ENCODE measurements at regions not wholly inside any gene's neighbourhood (a gene's known extent, or its start where the extent isn't known, plus 50 kb on each side); places are given as distances from the start of the nearest gene placed in this dataset.
A peak's percentile ranks its signal among the peaks of the same experiment; 100 is the strongest.

DNA sequence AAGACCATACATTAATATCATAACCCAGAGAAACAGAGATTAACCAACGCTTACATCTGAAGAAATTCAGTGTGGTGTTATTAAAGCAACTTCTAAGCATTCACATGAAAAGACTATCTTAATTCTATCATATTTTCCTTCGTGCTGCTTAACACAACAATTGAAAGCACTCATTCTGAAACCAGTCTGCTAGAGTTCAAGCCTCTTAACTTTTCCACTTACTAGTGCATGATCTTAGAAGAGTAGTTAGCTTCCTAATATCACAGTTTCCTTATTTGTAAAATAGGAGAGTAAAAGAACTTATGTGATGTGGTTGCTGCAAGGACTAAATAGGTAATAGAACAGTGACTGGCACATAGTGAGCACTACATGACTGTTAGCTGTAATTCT, 379.3 kb downstream of the TRIM36 start:
- Histone ChIP-seq H3K4me3 (ENCODE audit: low read length in 3 of 3) (no peak overlapping the region), H3K36me3 (ENCODE audit: control insufficient read depth in 2 of 3, insufficient read depth in 3 of 3, low read length in 3 of 3) (no peaks in the 10 kb centered on the region), H3K27ac (ENCODE audit: low read depth in 2 of 2, low read length in 2 of 2) (no peak overlapping the region), H3K4me1 (ENCODE audit: control insufficient read depth in 2 of 3, insufficient read depth in 2 of 3, low read depth in 1 of 3, low read length in 3 of 3) (no peaks in the 10 kb centered on the region), H3K27me3 (ENCODE audit: control insufficient read depth, insufficient read depth, low read length) (no peaks in the 10 kb centered on the region), H3K9ac (ENCODE audit: low read length in 3 of 3) (no peak overlapping the region), H3K9me3 (ENCODE audit: control insufficient read depth in 2 of 3, insufficient read depth in 1 of 3, low read length in 3 of 3) (no peaks in the 10 kb centered on the region)
- intact Hi-C loops (cut with DNase I) = no loop called here
- FAIRE-seq = no peak
- DNase-seq = no peak
- TF ChIP-seq, protein P1, sequence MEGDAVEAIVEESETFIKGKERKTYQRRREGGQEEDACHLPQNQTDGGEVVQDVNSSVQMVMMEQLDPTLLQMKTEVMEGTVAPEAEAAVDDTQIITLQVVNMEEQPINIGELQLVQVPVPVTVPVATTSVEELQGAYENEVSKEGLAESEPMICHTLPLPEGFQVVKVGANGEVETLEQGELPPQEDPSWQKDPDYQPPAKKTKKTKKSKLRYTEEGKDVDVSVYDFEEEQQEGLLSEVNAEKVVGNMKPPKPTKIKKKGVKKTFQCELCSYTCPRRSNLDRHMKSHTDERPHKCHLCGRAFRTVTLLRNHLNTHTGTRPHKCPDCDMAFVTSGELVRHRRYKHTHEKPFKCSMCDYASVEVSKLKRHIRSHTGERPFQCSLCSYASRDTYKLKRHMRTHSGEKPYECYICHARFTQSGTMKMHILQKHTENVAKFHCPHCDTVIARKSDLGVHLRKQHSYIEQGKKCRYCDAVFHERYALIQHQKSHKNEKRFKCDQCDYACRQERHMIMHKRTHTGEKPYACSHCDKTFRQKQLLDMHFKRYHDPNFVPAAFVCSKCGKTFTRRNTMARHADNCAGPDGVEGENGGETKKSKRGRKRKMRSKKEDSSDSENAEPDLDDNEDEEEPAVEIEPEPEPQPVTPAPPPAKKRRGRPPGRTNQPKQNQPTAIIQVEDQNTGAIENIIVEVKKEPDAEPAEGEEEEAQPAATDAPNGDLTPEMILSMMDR (IDR thresholded peaks at IDR 0.05; ENCODE audit: borderline replicate concordance, extremely low read depth, insufficient read depth) = no peak

GRCh38 chr5:114789773-114790402, 379.8 kb downstream of the TRIM36 start:
- Histone ChIP-seq H3K4me3 (ENCODE audit: low read length in 3 of 3) (no peak overlapping the region), H3K36me3 (ENCODE audit: control insufficient read depth in 2 of 3, insufficient read depth in 3 of 3, low read length in 3 of 3) (no peaks in the 10 kb centered on the region), H3K27ac (ENCODE audit: low read depth in 2 of 2, low read length in 2 of 2) (no peak overlapping the region), H3K9ac (ENCODE audit: low read length in 3 of 3) (no peak overlapping the region), H3K27me3 (ENCODE audit: control insufficient read depth, insufficient read depth, low read length) (no peaks in the 10 kb centered on the region), H3K4me1 (ENCODE audit: control insufficient read depth in 2 of 3, insufficient read depth in 2 of 3, low read depth in 1 of 3, low read length in 3 of 3) (no peaks in the 10 kb centered on the region), H3K9me3 (ENCODE audit: control insufficient read depth in 2 of 3, insufficient read depth in 1 of 3, low read length in 3 of 3) (no peaks in the 10 kb centered on the region)
- intact Hi-C loops (cut with DNase I) = no loop called here
- TF ChIP-seq, protein P1 (IDR thresholded peaks at IDR 0.05; ENCODE audit: borderline replicate concordance, extremely low read depth, insufficient read depth) = peak; percentile 33
- DNase-seq (peak in 2 of 5 donors; percentile 62 to 71), FAIRE-seq (no peak)

DNA sequence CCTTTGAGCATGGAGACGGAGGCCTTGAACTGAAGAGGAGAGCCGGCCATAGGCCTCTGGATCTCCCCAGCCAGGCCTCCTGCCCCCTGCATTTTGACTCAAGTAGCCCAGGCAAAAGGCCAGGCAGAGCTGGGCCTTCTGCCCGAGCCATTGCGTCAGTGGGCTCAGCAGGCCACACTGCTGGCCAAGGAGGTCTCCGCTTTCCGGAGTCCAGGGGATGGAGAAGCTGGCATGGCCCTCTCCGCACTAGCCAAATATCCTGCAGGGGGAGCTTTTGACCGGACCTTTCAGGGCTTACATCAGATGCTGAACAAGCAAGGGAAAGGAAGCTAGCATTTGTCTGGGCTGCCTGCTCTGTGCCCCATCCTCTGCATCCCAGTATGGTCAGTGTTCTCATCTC, 386.8 kb downstream of the TRIM36 start:
- FAIRE-seq = no peak
- TF ChIP-seq, protein P1 (IDR thresholded peaks at IDR 0.05; ENCODE audit: borderline replicate concordance, extremely low read depth, insufficient read depth) = no peak
- H3K36me3 ChIP-seq (ENCODE audit: control insufficient read depth in 2 of 3, insufficient read depth in 3 of 3, low read length in 3 of 3) = no peaks in the 10 kb centered on the region
- no peak overlapping the region for H3K27ac ChIP-seq (ENCODE audit: low read depth in 2 of 2, low read length in 2 of 2)
- no peaks in the 10 kb centered on the region for H3K27me3 ChIP-seq (ENCODE audit: control insufficient read depth, insufficient read depth, low read length)
- no peak overlapping the region for H3K9ac ChIP-seq (ENCODE audit: low read length in 3 of 3)
- no peak overlapping the region for H3K4me3 ChIP-seq (ENCODE audit: low read length in 3 of 3)
- H3K4me1 ChIP-seq (ENCODE audit: control insufficient read depth in 2 of 3, insufficient read depth in 2 of 3, low read depth in 1 of 3, low read length in 3 of 3) = no peaks in the 10 kb centered on the region
- intact Hi-C loops (cut with DNase I) = no loop called here
- DNase-seq = no peak
- no peaks in the 10 kb centered on the region for H3K9me3 ChIP-seq (ENCODE audit: control insufficient read depth in 2 of 3, insufficient read depth in 1 of 3, low read length in 3 of 3)

DNA sequence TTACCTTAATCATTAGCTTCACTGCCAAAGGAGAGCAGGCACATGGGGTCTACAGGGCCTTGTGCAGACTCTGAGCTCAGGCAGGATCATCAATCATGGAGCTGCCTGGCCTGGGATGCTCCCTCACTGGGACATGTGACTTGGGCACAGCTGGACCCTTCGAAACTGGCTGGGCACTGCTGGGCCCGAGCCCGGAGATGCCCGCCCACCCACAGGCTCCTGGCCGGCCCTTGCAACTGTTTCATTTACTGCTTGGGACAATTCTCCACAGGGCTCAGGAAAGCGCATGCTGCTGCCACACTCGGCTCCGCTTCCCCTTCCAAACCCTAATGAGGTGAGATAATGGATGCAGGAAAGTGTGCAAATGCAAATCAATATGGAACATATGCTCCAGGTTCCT, 387.5 kb downstream of the TRIM36 start:
- no peaks in the 10 kb centered on the region for H3K27me3 ChIP-seq (ENCODE audit: control insufficient read depth, insufficient read depth, low read length)
- no peaks in the 10 kb centered on the region for H3K36me3 ChIP-seq (ENCODE audit: control insufficient read depth in 2 of 3, insufficient read depth in 3 of 3, low read length in 3 of 3)
- DNase-seq = no peak
- FAIRE-seq = no peak
- intact Hi-C loops (cut with DNase I) = no loop called here
- TF ChIP-seq, protein P1 (IDR thresholded peaks at IDR 0.05; ENCODE audit: borderline replicate concordance, extremely low read depth, insufficient read depth) = no peak
- no peak overlapping the region for H3K9ac ChIP-seq (ENCODE audit: low read length in 3 of 3)
- H3K27ac ChIP-seq (ENCODE audit: low read depth in 2 of 2, low read length in 2 of 2) = no peak overlapping the region
- H3K4me1 ChIP-seq (ENCODE audit: control insufficient read depth in 2 of 3, insufficient read depth in 2 of 3, low read depth in 1 of 3, low read length in 3 of 3) = no peaks in the 10 kb centered on the region
- H3K4me3 ChIP-seq (ENCODE audit: low read length in 3 of 3) = no peak overlapping the region
- H3K9me3 ChIP-seq (ENCODE audit: control insufficient read depth in 2 of 3, insufficient read depth in 1 of 3, low read length in 3 of 3) = no peaks in the 10 kb centered on the region
